Stimulated activated CD4-positive, alpha-beta T cell treated with anti-CD3 and anti-CD28 coated beads, Interleukin-1b, Interleukin-23, amount 100 ng/mL, for 24 hours (primary cell): ENCODE measurements at regions not wholly inside any gene's neighbourhood (a gene's known extent, or its start where the extent isn't known, plus 50 kb on each side); places are given as distances from the start of the nearest gene placed in this dataset.
"Not testable (repeated sequence)": the region's sequence is repeated elsewhere in the genome, so short reads cannot be mapped to it uniquely, and the experiment has no call there.

Experiments used
- DNase-seq, 4 experiments: peaks; one replicate each; pipeline ENCODE4 v3.0.0-alpha.2; 2020; ENCODE audit warnings: low read depth in 4 of 4, low spot score in 1 of 4

DNA sequence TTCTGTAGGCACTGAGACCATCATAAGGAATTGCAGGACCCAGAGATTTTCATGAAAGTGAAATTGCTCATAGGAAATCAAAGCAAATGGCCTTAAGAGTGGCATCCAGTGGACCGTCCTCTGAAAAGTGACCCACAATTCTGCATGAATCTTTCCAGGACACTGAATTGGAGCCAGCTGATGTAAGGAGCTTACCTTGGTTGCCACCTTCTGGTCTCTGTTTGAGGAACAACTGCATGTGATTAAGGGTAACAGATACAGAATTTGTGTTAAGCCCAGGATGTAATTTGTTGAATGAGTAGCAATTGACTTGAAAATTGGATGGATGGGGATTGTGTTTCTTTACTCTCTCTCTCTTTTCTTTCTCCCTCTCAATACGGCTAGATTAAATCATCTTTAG is 49.9 kb upstream of the GAS1 start:
- no peak for DNase-seq

DNA sequence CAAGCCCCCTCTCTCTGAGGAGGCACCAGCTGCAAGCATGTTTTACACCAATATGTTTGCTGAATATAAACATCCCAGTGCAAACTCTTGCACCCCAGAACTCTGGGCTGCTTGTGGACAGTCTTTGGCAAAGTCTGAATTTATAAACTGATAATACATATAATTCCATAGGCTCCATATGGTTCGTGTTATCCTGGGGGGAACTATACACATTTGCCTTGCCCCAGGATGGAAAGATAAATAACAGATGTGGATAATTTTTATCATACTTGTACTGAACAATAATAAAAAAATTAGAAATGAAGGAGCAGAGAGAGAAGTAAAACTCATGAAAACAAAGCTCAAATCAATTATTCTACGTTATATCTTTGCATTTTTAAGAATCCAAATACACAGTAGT is 50.6 kb upstream of the GAS1 start:
- no peak for DNase-seq

DNA sequence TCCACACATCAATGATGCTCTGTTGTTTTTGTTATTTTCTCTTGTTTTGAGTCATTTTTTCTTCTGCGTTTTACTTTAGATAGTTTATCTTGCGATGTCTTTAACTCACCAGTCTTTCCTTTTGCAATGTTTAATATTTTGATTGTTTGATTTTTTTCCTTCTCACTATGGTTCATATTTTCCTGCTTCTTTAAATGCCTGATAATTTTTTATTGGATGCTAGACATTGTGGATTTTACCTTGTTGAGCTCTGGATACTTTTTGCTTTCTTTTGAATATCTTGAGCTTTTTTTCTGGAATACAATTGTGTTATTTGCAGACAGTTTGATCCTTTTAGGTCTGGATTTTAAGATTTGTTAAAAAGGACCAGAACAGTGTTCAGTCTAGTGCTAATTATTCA is 55.2 kb upstream of the GAS1 start:
- no peak for DNase-seq

DNA sequence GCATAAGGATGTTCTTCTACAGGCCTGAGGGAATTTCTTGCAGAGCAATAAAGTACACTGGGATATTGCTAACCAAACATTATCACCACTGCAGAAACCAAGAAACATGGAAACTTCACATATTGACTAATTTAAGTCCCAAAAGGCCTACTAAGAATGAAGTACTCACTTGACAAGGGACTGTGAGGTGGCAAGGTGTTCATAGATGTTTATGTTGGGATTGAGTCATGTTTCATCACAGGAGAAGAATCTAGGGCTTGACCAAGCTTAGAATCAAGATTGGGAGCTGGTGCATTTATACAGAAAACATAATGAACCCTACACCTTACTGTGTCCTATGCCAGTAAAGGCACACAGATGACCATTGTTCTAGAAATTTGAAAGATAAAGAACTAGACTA is 56.7 kb upstream of the GAS1 start:
- no peak for DNase-seq

DNA sequence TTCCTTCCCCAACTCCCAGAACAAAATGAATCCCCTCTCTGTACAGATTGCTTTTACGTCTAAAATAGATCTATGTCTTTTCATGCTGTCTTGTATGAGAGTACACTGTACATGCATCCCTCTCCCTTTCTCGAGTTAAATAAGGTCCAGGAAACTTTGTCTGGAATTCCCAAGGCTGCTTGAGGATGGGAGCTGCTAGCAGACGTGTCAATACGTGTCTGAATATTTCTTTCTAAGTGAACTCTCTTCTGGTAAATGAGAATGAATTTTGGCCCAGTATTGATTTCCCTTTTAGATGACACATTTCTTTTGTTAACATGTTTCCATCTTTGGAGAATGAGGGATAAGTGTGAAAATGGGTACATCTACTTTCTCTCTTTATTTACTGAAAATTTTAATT is 59.6 kb upstream of the GAS1 start:
- DNase-seq: no peak

DNA sequence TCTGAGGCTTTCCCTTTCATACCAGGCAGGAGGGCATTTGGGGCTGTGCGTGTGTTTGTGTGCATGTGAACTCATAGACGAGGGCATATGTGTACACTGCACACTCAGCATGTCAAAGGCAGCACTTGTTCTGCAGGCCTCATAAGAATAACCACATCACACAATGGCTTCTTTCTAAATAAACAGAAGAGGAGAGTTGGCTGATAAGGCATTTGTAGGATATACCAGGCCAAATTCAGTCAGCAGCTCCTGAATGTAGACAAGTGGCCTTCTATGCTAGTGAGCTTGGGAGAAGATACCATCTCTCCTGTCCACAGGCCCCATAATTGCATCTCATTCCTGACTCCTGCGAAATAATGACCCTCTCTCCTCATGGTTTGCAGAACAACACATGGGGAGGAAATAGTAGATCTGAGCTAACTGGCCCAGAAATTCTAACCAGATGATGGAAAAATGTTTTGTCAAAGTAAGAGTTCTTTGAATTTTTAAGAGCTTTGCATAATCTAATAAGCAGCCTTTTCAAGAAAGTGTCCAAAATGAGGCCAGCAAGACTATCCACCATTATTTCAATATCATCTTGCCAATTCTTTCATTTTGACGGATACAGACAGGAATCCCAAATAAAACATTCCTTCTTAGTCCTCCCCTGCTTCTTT is 60.5 kb upstream of the GAS1 start:
- no peak for DNase-seq

DNA sequence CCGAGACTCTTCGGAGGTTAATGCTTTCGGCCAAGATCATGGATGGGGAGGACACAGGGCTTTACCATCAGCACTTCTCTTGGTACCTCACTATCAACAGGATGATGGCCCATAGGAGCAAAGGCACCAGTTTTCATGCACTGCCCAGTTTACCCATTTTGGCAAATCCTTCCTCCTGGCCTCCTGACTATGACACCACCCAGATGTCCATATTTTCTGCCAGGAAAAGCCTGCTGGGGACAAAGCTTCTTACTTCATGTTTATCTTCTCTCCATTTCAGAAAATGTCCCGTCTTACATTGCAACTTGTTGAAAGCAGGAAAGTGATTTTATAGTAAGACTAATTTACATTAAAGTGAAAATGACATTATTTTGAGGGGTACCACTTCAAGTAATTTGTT is 61.4 kb upstream of the GAS1 start:
- DNase-seq: no peak

DNA sequence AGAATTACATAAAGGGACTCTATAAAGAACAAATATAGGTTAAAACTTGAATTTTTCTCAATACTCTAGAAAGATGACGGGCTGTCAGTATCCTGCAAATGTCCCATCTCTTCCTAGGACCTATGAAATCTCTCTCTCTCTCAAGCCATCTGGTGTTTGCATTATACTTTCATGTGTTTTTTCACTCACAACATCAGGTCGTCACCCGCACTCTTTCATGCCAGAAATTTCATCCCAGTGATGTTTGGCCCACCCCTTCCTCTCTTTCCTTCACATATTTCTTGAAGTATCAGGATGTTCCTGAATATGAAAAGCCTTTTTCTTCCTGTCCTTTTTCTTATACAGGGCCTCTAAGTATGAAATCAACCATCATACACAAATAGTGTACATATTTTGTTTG is 63.3 kb upstream of the GAS1 start:
- DNase-seq: no peak

DNA sequence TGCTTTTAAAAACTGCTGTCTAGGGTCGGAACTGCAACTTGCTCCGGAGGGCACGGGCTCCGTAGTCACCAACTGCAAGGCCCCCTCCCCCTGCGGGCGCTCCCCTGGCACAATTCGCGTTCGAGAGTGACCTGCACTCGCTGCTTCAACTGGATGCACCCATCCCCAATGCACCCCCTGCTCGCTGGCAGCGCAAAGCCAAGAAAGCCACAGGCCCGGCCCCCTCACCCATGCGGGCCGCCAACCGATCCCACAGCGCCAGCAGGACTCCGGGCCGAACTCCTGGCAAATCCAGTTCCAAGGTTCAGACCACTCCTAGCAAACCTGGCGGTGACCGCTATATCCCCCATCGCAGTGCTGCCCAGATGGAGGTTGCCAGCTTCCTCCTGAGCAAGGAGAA is 64.2 kb upstream of the GAS1 start:
- DNase-seq: no peak

DNA sequence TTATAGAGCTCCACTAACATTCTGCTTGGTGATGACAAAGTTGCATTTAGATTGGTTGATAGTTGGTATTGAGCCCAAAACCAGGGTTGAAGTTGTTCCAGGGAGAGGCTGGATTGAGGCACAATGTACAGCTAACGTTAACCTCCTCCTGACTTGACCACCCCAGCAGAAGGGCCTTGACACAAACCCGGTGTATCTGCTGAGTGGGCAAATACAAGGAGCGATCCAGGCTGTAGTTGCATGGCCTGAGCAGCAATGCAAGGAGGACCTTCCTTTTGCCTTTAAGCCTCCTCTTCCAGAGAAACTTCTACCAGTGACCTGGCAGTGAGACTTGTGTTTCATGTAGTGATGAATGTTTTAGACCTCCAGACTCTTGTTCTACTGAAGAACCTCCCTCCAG is 66.2 kb upstream of the GAS1 start:
- no peak for DNase-seq

DNA sequence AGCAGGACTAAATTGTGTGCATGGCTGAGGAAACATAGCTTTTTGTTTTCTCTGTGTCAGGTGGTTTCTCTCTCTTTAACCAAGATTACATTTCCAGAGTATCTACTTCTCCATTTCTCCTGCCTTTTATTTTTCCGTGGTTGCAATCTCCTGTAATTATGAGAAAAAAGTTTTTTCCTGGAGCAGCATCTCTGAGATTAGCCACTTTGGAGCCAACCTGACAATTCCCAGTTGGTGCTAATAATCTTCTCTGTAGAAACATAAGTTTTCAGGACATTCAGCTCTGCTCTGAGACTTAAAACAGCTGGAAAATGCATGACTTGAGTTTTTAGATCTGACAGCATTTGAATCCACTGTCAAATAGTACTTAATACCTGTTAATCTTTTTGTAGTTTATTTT is 67.1 kb upstream of the GAS1 start:
- no peak for DNase-seq

DNA sequence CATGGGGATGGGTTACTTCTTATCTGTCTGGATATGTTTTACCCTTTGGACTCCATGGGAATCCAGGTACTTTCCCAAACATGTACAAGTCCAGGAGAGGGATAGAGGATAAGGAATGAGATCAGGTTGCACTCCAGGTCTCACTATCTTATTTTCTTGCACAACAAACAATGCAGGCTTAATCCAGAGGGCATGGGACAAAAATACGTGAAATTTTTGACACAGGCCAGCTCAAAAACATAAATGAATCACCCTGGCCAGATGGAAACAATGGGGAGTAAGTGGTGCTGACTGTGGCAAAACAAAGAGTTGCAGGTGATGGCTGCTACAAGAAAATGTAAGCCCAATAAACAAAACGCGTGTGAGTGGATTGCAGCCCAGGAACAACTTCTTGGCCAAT is 69.4 kb upstream of the GAS1 start:
- DNase-seq: no peak

DNA sequence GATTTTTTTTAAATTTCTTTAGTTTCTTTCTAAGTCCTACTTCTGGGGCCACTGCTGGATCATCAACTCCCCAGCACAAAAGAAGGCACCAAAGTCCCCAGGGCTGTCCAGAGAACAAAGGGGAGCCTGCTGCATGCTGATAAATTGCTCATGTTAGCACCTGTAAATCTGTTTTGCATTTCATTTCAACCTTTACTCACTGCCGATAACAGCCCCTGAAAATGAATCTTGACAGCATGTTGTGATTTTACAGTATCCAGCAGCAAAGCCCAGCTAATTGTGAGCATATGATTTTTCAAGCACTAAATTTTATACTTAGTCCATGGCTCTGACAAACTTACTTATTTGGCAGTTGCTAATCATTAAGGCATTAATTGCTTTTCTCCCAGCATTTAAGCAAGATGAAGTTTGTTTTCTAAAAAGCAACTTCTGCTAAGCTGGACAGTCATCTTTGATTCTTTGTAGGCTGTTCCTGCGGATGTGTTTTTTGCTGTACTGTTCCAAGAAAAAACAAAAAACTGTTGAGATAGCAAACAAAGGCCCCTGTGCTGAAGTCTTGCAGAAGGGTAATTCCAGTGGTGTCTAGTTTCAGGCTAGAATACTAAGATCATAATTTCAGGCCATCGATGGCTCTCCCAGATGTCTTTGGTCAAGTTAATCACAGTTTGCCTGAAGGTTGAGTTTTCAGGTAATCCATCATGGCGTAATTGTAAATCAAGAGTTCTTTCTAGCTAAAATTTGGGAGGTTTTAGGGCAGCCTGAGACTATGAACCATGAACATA is 73.1 kb upstream of the GAS1 start:
- DNase-seq: no peak

DNA sequence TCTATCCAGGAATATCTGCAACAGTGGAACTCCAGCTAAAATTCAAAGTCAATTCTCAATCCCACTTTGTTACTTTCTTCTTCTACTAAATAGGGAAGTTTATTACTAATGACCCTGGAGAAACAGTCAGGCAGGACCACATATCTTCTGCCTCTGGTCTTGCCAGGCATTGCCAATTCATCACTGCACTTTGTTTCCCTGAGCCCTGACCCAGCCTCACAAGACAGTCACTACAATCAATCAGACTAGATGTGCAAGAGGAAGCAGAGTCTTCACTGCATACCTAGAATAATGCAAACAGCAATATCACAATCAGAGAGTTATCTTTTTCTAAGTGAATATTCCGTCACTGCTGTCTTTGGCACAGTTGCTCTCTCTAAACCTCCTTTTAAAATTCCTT is 74.9 kb upstream of the GAS1 start:
- no peak for DNase-seq

DNA sequence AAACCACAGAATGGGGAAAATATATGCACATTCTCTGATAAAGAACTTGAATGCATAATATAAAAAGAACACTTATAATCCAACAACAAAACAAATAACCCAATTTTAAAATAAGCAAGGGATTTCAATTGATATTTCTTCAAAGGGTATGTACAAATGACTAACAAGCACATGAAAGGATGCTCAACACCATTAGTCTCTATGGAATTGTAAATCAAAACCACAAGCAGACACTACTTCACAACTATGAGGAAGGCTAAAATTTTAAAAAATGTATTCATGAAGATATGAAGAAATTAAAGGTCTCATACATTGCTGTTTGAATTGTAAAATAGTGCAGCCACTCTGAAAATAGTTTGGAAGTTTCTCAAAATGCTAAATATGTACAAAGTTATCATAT is 78.9 kb upstream of the GAS1 start:
- DNase-seq: no peak

DNA sequence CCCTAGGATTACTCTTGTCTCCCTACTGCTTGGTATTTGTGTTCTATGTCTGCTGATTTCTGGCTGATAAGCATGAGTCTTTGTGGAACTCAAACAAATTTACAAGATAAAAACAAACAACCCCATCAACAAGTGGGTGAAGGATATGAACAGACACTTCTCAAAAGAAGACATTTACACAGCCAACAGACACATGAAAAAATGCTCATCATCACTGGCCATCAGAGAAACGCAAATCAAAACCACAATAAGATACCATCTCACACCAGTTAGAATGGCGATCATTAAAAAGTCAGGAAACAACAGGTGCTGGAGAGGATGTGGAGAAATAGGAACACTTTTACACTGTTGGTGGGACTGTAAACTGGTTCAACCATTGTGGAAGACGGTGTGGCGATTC is 81.5 kb upstream of the GAS1 start:
- not testable (repeated sequence) for DNase-seq

DNA sequence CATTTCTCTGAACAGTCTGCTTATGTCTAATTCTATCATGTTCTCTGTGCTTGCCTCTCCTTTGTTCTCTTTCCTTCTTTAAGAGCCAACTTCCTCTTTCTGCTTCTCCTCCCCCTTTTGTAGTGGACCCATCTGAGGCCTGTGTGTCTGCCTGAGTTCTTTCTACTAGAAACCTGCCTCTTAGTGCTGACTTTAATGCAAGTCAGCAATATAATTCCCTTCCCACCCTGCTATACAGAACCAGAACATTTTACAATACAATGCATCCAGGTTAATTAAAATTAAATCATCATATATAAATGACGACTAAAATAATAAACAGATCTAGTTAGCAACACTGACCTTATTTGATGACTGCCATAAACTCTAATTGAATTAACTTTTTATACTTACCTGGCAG is 82.6 kb upstream of the GAS1 start:
- no peak for DNase-seq

DNA sequence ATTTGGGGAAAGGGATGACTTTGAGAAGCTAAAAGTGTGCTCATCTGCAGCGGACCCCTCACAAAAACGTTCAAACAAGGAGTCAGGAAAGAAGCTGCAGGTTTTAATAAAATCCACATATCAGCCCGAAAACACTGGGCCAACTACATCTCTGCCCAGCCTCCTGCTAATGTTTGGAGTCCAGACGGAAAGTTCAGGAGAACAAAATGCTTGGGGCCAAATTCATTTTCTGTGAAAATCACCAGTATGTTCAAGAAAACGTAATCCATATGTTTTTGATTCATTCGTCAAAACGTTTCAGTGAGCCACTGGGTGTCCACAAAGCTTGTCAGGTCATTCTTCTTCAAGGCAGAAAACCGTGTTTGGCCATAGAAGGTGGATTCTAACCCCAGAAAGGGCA is 87.5 kb upstream of the GAS1 start:
- no peak for DNase-seq

DNA sequence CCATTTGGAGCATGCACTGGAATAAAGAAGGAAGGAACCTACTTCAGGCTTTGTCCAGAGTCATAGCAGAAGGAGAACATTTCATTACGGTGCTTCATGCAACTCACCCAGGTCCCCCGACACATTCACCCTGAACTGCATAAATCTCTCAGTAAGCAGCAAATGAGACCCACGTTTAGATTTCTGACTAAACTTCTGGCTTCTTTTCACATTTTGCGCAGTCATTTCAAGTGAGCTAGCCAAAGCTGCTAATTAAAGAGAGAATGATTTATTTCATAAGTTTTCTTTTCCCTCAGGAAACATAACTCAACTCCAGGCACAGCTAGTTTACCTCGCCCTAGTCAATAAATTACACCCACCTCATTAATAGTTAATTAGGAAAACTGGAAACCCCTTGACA is 88.6 kb upstream of the GAS1 start:
- DNase-seq: no peak

DNA sequence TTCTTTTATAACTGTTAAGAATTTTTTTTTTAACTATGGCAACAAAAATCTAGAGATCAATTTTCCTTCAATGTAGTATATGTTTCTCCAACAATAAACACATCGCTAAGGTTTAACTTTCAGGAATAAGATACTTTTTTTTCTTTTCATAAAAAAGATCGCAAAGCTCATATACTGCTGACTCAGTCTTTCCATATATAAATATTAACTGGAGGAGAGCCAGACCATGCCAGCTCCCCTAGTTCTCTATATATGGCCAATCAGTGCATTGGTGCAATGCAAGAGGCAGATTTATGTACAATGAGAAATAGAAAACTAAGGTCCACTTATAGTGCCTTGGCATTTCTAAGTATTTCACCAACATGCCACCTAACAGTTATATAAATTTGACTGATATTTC is 89.2 kb upstream of the GAS1 start:
- DNase-seq: no peak

DNA sequence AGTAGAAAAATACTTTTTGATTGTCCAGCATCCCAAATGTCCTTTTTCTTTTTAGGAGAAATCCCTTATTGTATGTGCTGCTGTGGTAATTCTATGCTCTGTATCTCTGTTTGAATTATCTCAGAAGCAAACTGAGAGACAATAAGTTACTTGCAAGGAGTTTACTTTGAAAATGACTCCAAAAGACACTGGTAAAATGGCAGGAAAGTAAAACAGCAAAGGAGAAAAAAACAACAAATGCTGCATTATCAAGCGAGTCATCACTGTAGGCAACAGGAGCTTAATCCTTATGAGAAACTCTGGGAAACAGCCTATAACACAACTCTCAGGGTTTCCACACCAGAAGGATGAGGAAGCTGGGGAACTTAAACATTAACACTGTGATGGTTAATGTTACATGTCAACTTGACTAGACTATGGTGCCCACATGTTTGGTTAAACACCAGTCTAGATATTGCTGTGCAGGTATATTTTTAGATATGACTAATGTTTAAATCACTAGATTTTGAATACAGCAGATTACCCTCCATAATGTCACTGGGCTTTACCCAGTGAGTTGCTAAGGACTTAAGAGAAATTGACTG is 92.6 kb upstream of the GAS1 start:
- no peak for DNase-seq

DNA sequence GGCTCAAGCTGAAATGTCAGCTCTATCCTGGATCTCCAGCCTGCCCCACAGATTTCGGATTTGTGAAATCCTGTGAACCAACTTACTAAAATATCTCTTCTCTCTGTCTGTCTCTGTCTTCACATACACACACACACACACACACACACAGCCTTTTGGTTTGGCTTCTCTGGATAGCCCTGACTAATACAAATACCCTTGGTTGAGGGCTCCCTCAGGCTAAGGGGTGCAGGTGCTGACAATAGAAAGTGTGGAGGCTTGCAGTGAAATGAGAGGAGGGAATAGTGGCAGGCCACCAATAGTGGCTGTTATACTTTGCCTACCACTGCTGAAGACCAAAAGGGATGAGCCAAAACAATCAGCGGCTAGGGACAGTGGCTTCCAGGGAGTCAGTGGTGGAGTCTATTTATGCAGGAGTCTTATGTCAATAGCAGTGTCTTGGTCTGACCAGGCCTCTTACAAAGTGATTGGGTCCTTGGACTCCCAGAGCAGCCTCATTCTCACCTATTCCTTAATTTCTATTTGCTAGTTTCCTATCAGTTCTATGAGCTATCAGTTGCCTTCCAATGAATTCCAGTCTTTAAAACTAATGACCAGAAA is 93.2 kb upstream of the GAS1 start:
- no peak for DNase-seq
